ENCODE measurements at regions not wholly inside any gene's neighbourhood (a gene's known extent, or its start where the extent isn't known, plus 50 kb on each side); places are given as distances from the start of the nearest gene placed in this dataset.

DNA sequence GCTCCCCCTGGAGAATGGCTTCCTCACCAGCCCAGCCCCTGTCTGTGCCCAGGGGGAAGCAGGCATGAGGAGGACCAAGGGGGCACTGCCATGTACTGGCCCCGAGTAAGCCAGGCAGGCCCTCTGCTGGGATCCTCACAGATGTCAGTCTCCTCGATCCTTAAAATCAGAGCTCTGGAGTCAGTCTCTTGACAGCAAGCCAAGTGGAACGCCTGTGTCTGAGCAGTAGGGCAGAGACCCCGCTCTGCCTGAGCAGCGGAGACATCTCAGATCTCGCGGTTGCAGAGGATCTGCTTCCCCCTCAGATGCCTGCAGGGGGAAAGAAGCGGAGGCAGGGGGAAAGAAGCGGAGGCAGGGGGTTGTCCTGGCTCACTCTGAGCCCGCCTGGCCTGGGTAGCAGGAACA is 92.6 kb downstream of the SNX5 start:
- ATAC-seq (ENCODE audit: low FRiP score in 2 of 2) (no peak), DNase-seq (no peak)
- whole genome bisulfite sequencing, 2 donors, result 57 to 66% methylated on average over 5 to 10 of the region's 10 CpGs
- H3K4me1 ChIP-seq, result peaks cover 26 to 38% (median 30%) of the 10 kb centered on the region in 4 donors
- H3K27ac ChIP-seq, result peak overlapping the region in 2 of 4 donors; percentile 49 to 73
- no peak overlapping the region for H3K4me3 ChIP-seq
- no peaks in the 10 kb centered on the region for H3K9me3 ChIP-seq
- no peaks in the 10 kb centered on the region for H3K27me3 ChIP-seq
- TF ChIP-seq EP300 (IDR thresholded peaks at IDR 0.05), result no peak
- TF ChIP-seq POLR2AphosphoS5 (IDR thresholded peaks at IDR 0.05), result no peak
- TF ChIP-seq, protein P1, sequence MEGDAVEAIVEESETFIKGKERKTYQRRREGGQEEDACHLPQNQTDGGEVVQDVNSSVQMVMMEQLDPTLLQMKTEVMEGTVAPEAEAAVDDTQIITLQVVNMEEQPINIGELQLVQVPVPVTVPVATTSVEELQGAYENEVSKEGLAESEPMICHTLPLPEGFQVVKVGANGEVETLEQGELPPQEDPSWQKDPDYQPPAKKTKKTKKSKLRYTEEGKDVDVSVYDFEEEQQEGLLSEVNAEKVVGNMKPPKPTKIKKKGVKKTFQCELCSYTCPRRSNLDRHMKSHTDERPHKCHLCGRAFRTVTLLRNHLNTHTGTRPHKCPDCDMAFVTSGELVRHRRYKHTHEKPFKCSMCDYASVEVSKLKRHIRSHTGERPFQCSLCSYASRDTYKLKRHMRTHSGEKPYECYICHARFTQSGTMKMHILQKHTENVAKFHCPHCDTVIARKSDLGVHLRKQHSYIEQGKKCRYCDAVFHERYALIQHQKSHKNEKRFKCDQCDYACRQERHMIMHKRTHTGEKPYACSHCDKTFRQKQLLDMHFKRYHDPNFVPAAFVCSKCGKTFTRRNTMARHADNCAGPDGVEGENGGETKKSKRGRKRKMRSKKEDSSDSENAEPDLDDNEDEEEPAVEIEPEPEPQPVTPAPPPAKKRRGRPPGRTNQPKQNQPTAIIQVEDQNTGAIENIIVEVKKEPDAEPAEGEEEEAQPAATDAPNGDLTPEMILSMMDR (IDR thresholded peaks at IDR 0.05), result no peak
- TF ChIP-seq POLR2A (IDR thresholded peaks at IDR 0.05), result no peak
- H3K36me3 ChIP-seq, result no peaks in the 10 kb centered on the region

DNA sequence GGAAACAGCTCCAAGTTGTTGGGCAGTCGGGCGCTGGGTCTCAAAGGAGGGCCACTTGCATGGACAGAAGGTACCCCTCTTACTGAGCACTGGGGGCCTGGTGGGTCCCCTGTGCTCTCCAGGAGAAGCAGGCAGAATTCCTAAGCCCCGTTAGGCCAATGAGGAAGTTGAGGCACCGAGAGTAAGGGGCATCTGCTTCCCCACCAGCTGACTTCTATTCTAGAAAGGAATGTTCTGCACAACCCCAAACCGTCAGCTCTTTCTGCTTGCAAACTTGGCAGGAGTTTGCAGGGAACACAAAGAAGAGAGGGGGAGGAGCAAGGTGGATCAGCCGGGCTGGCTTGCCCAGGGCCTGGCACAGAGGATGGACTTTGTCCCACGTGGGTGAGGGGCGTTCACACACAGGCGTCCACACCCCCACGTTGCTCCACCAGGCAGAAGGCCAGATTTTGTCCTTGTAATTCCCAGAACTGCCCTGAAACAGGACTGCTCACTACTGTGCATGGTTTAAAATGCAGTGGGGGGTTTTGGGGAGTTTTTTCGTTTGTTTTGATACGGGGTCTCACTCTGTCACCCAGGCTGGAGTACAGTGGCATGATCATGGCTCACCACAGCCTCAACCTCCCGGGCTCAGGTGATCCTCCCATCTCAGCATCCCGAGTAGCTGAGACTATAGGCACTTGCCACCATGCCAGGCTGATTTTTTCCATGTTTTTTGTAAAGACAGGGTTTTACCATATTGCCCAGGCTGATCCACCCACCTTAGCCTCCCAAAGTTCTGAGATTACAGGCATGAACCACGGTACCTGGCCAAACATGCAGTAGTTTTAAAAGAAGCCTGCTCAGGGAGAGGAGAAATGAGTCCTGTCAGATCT is 93.3 kb downstream of the SNX5 start:
- Histone ChIP-seq H3K9me3 (no peaks in the 10 kb centered on the region), H3K36me3 (no peaks in the 10 kb centered on the region), H3K27me3 (no peaks in the 10 kb centered on the region), H3K4me3 (no peak overlapping the region), H3K27ac (peak overlapping the region in 3 of 4 donors; percentile 49 to 73 (median 49)), H3K4me1 (peaks cover 26 to 38% (median 30%) of the 10 kb centered on the region in 4 donors)
- WGBS, 2 donors, result 30 to 49% methylated on average over 10 to 15 of the region's 15 CpGs
- TF ChIP-seq EP300 (IDR thresholded peaks at IDR 0.05) (no peak), POLR2AphosphoS5 (IDR thresholded peaks at IDR 0.05) (peak in 1 of 2 donors; percentile 39), POLR2A (IDR thresholded peaks at IDR 0.05) (no peak)
- TF ChIP-seq, protein P1 (IDR thresholded peaks at IDR 0.05), result no peak
- ATAC-seq (ENCODE audit: low FRiP score in 2 of 2) (peak; percentile 64 to 77), DNase-seq (peak in 1 of 2 donors; percentile 90)

DNA sequence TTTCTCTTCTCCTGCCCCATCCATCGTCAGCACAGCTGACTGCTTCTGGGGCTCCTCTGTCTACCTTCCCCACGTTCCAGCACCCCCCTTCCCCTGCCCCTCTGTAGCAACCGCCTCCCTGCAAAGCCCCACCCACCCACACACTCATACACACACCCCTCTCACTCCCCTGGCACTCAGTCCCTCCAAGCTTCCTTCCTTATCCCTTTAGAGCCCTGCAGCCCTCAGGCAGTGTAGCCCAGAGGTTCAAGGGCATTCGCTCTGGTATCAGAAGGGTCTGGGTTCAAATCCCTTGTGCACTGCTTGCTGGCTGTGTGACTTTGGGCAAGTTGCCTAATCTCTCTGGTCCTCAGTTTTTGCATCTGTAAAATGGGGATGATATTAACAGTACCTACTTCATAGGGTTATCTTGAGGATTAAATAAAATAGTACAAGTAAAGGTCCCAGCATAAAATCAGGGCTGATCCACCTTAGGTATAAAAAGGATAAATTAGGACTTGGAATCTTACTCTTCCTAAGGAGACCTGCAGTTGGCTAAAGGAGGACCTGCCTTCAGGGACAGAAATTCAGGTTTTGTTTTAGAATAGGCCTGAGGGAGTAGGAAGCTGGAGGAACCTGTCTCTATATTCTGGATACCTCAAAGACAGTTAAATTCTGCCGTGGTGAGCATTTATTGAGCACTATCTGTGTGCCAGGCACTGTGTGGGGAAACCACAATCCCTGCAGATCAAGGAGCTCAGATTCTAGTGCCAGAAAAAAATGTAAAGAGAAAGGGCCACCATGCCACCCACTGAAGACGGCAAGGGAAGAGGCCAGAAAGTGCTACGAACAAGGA is 94.1 kb downstream of the SNX5 start:
- ATAC-seq (ENCODE audit: low FRiP score in 2 of 2) (peak; percentile 72), DNase-seq (no peak)
- Histone ChIP-seq H3K4me1 (peaks cover 26 to 38% (median 36%) of the 10 kb centered on the region in 4 donors), H3K4me3 (peak overlapping the region in 2 of 4 donors; percentile 12 to 17), H3K27me3 (no peaks in the 10 kb centered on the region), H3K36me3 (no peaks in the 10 kb centered on the region), H3K27ac (peak overlapping the region; percentile 4 to 73 (median 49)), H3K9me3 (no peaks in the 10 kb centered on the region)
- TF ChIP-seq POLR2AphosphoS5 (IDR thresholded peaks at IDR 0.05), result peak in 1 of 2 donors; percentile 2
- TF ChIP-seq, protein P1 (IDR thresholded peaks at IDR 0.05), result no peak
- no peak for TF ChIP-seq POLR2A (IDR thresholded peaks at IDR 0.05)
- no peak for TF ChIP-seq EP300 (IDR thresholded peaks at IDR 0.05)
- WGBS, 2 donors, result 25 to 30% methylated on average over 7 of the region's 7 CpGs

DNA sequence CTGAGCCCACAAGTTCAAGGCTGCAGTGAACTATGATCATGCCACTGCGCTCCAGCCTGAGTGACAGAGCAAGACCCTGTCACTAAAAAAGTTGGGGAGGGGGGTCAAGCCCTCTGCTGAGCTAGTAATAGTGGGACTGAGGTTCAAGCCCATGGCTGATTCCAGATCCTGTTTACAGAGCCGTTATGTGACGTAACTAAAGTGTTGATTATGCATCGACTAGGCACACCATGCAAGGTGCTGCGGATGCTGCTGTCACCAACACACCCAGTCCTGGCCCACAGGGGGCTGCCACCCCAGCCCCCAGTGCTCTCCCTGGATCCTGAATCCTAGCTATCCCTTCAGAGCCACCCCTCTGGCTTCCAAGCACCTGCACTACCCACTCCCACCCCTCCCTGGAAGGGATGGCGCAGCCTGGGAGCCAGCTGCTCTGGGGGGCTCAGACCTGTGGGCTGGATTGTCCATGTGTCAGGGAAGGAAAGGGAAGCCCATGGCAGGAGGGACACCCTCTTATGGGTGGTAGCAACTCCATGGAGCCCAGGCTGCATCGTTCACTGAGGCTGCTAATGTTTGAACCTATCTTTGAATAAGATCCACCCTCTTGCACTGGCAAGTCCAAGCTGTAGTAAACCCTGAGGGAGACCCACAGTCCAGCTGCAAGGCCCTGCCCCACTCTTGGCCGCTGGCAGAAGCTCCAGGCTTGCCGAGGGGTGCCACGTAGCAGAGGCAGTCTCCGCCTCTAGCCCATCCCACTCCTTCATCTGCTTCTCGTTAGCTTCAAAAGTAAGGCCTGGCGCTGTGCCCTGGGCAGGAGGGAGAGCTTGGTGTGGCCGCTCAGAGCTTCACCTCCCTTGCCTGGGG is 95.0 kb downstream of the SNX5 start:
- H3K4me3 ChIP-seq, result peak overlapping the region in 2 of 4 donors; percentile 12 to 17

More for the DNA sequence above, 95.0 kb downstream of the SNX5 start:
- Histone ChIP-seq H3K9me3 (no peaks in the 10 kb centered on the region), H3K27me3 (no peaks in the 10 kb centered on the region), H3K36me3 (no peaks in the 10 kb centered on the region), H3K4me1 (peaks cover 26 to 39% (median 34%) of the 10 kb centered on the region in 4 donors), H3K27ac (peak overlapping the region; percentile 4 to 73 (median 49))
- DNase-seq, result peak; percentile 75 to 92
- ATAC-seq (ENCODE audit: low FRiP score in 2 of 2), result peak; percentile 85 to 89
- TF ChIP-seq POLR2AphosphoS5 (IDR thresholded peaks at IDR 0.05) (peak in 1 of 2 donors; percentile 7), POLR2A (IDR thresholded peaks at IDR 0.05) (peak in 1 of 4 donors; percentile 44), EP300 (IDR thresholded peaks at IDR 0.05) (no peak)
- TF ChIP-seq, protein P1 (IDR thresholded peaks at IDR 0.05), result no peak
- WGBS, 2 donors, result 44 to 64% methylated on average over 5 to 14 of the region's 14 CpGs
